ENCODE measurements at regions not wholly inside any gene's neighbourhood (a gene's known extent, or its start where the extent isn't known, plus 50 kb on each side); places are given as distances from the start of the nearest gene placed in this dataset.
A peak's percentile ranks its signal among the peaks of the same experiment; 100 is the strongest.
"Not testable (repeated sequence)": the region's sequence is repeated elsewhere in the genome, so short reads cannot be mapped to it uniquely, and the experiment has no call there.

- Histone ChIP-seq H3K9me3 (no peaks in the 10 kb centered on the region), H3K4me1 (no peaks in the 10 kb centered on the region), H3K4me3 (no peak overlapping the region), H3K36me3 (no peaks in the 10 kb centered on the region), H3K9ac (ENCODE audit: low read depth in 2 of 2, low read length in 2 of 2) (no peak overlapping the region), H3K27me3 (no peaks in the 10 kb centered on the region), H3K27ac (no peak overlapping the region)
- intact Hi-C loops (cut with DNase I): no loop called here
- no peak for TF ChIP-seq CTCF (IDR thresholded peaks at IDR 0.05)
- no peak for DNase-seq
Observed at GRCh38 chr11:15848631-15849168, 507.6 kb downstream of the SOX6 start.

- no peak overlapping the region for H3K9ac ChIP-seq (ENCODE audit: low read depth in 2 of 2, low read length in 2 of 2)
- intact Hi-C loops (cut with DNase I): no loop called here
- H3K27me3 ChIP-seq: no peaks in the 10 kb centered on the region
- H3K27ac ChIP-seq: no peak overlapping the region
- peak; percentile 35 for DNase-seq
- H3K4me1 ChIP-seq: no peaks in the 10 kb centered on the region
- H3K4me3 ChIP-seq: no peak overlapping the region
- no peaks in the 10 kb centered on the region for H3K36me3 ChIP-seq
- H3K9me3 ChIP-seq: no peaks in the 10 kb centered on the region
- no peak for TF ChIP-seq CTCF (IDR thresholded peaks at IDR 0.05)
Observed at GRCh38 chr11:15849257-15849656, 507.1 kb downstream of the SOX6 start.

- H3K9ac ChIP-seq (ENCODE audit: low read depth in 2 of 2, low read length in 2 of 2); H3K27me3 ChIP-seq; H3K27ac ChIP-seq; H3K9me3 ChIP-seq; DNase-seq; H3K4me3 ChIP-seq; H3K4me1 ChIP-seq; H3K36me3 ChIP-seq: not testable (repeated sequence)
- intact Hi-C loops (cut with DNase I): loop anchor here (5.0 kb wide), 1 partner anchor 762 kb away; no protein-coding TSS in a partner anchor
Observed at GRCh38 chr11:15850335-15850734, 506.0 kb downstream of the SOX6 start.

GRCh38 chr11:15851051-15851498, 505.3 kb downstream of the SOX6 start:
- Histone ChIP-seq H3K27me3 (no peaks in the 10 kb centered on the region), H3K9me3 (no peaks in the 10 kb centered on the region), H3K4me1 (no peaks in the 10 kb centered on the region), H3K9ac (ENCODE audit: low read depth in 2 of 2, low read length in 2 of 2) (no peak overlapping the region), H3K4me3 (no peak overlapping the region), H3K27ac (no peak overlapping the region), H3K36me3 (no peaks in the 10 kb centered on the region)
- intact Hi-C loops (cut with DNase I): loop anchor here (5.0 kb wide), 1 partner anchor 761 kb away; no protein-coding TSS in a partner anchor
- TF ChIP-seq CTCF (IDR thresholded peaks at IDR 0.05): no peak
- DNase-seq: no peak

- Histone ChIP-seq H3K4me1 (no peaks in the 10 kb centered on the region), H3K27me3 (no peaks in the 10 kb centered on the region), H3K9ac (ENCODE audit: low read depth in 2 of 2, low read length in 2 of 2) (no peak overlapping the region), H3K9me3 (no peaks in the 10 kb centered on the region), H3K36me3 (no peaks in the 10 kb centered on the region), H3K27ac (no peak overlapping the region), H3K4me3 (no peak overlapping the region)
- DNase-seq: no peak
- peak; percentile 42 for TF ChIP-seq CTCF (IDR thresholded peaks at IDR 0.05)
- intact Hi-C loops (cut with DNase I): loop anchor here (5.0 kb wide), 1 partner anchor 760 kb away; no protein-coding TSS in a partner anchor
Observed at GRCh38 chr11:15852179-15852578, 504.2 kb downstream of the SOX6 start.

- no peak for TF ChIP-seq CTCF (IDR thresholded peaks at IDR 0.05)
- intact Hi-C loops (cut with DNase I): loop anchor here (5.0 kb wide), 1 partner anchor 758 kb away; no protein-coding TSS in a partner anchor
- no peak overlapping the region for H3K9ac ChIP-seq (ENCODE audit: low read depth in 2 of 2, low read length in 2 of 2)
Observed at GRCh38 chr11:15854245-15854644, 502.1 kb downstream of the SOX6 start.

More at GRCh38 chr11:15854245-15854644, 502.1 kb downstream of the SOX6 start:
- H3K27me3 ChIP-seq: no peaks in the 10 kb centered on the region
- H3K36me3 ChIP-seq: no peaks in the 10 kb centered on the region
- H3K4me1 ChIP-seq: no peaks in the 10 kb centered on the region
- H3K27ac ChIP-seq: no peak overlapping the region
- H3K4me3 ChIP-seq: no peak overlapping the region
- DNase-seq: no peak
- H3K9me3 ChIP-seq: no peaks in the 10 kb centered on the region
